Stimulated activated CD4-positive, alpha-beta T cell treated with anti-CD3 and anti-CD28 coated beads, Interleukin-2, amount 100 ng/mL, for 48 hours (primary cell): ENCODE measurements at regions not wholly inside any gene's neighbourhood (a gene's known extent, or its start where the extent isn't known, plus 50 kb on each side); places are given as distances from the start of the nearest gene placed in this dataset.
"Not testable (repeated sequence)": the region's sequence is repeated elsewhere in the genome, so short reads cannot be mapped to it uniquely, and the experiment has no call there.

ENCODE experiments used
- DNase-seq, 2 donors: peaks; one replicate each; pipeline ENCODE4 v3.0.0-alpha.2; 2020

- DNase-seq: no peak
Measured at GRCh38 chr2:225893151-225893550, 493.6 kb downstream of the NYAP2 start.

- DNase-seq: no peak
Measured at GRCh38 chr2:225891771-225892170, 492.3 kb downstream of the NYAP2 start.

GRCh38 chr2:225891013-225891412 lies 491.5 kb downstream of the NYAP2 start:
- DNase-seq: no peak

- DNase-seq: no peak
Measured at GRCh38 chr2:225889452-225889851, 489.9 kb downstream of the NYAP2 start.

GRCh38 chr2:225867071-225867470 lies 467.6 kb downstream of the NYAP2 start:
- no peak for DNase-seq

GRCh38 chr2:225865468-225865867 lies 466.0 kb downstream of the NYAP2 start:
- DNase-seq: no peak

- DNase-seq: no peak
Measured at GRCh38 chr2:225864394-225864793, 464.9 kb downstream of the NYAP2 start.

- DNase-seq: no peak
Measured at GRCh38 chr2:225842939-225843338, 443.4 kb downstream of the NYAP2 start.

GRCh38 chr2:225841314-225841713 lies 441.8 kb downstream of the NYAP2 start:
- DNase-seq: no peak

GRCh38 chr2:225837328-225837727 lies 437.8 kb downstream of the NYAP2 start:
- no peak for DNase-seq

- no peak for DNase-seq
Measured at GRCh38 chr2:225824748-225825449, 425.4 kb downstream of the NYAP2 start.

GRCh38 chr2:225821351-225821750 lies 421.8 kb downstream of the NYAP2 start:
- no peak for DNase-seq

- DNase-seq: no peak
Measured at GRCh38 chr2:225820826-225821225, 421.3 kb downstream of the NYAP2 start.

- DNase-seq: no peak
Measured at GRCh38 chr2:225814554-225814953, 415.0 kb downstream of the NYAP2 start.

- DNase-seq: no peak
Measured at GRCh38 chr2:225806105-225806504, 406.6 kb downstream of the NYAP2 start.

- not testable (repeated sequence) for DNase-seq
Measured at GRCh38 chr2:225802076-225802475, 402.6 kb downstream of the NYAP2 start.

- DNase-seq: no peak
Measured at GRCh38 chr2:225797394-225797793, 397.9 kb downstream of the NYAP2 start.

- DNase-seq: no peak
Measured at GRCh38 chr2:225794652-225795400, 395.3 kb downstream of the NYAP2 start.

GRCh38 chr2:225793736-225794550 lies 394.4 kb downstream of the NYAP2 start:
- no peak for DNase-seq

- no peak for DNase-seq
Measured at GRCh38 chr2:225788571-225789094, 389.1 kb downstream of the NYAP2 start.

GRCh38 chr2:225787497-225787896 lies 388.0 kb downstream of the NYAP2 start:
- DNase-seq: no peak

- no peak for DNase-seq
Measured at GRCh38 chr2:225781991-225782390, 382.5 kb downstream of the NYAP2 start.

- DNase-seq: no peak
Measured at GRCh38 chr2:225781145-225781544, 381.6 kb downstream of the NYAP2 start.
